Choroid plexus epithelial cell (primary cell): ENCODE measurements at regions not wholly inside any gene's neighbourhood (a gene's known extent, or its start where the extent isn't known, plus 50 kb on each side); places are given as distances from the start of the nearest gene placed in this dataset.

Experiments used
- DNase-seq: peaks from one replicate; pipeline ENCODE4 v3.0.0-alpha.2; 2010; ENCODE audit warnings: low read depth
- H3K4me3 ChIP-seq: 2 replicates; pipeline ENCODE4 v1.5.1; 2011; ENCODE audit warnings: low read depth, mild to moderate bottlenecking, control low read depth, low read length, moderate library complexity
- CTCF ChIP-seq: conservative IDR thresholded peaks from 2 replicates; pipeline ENCODE4 v1.5.1; 2011; ENCODE audit warnings: low read depth, mild to moderate bottlenecking, control low read depth, inconsistent platforms, low read length, moderate library complexity

DNA sequence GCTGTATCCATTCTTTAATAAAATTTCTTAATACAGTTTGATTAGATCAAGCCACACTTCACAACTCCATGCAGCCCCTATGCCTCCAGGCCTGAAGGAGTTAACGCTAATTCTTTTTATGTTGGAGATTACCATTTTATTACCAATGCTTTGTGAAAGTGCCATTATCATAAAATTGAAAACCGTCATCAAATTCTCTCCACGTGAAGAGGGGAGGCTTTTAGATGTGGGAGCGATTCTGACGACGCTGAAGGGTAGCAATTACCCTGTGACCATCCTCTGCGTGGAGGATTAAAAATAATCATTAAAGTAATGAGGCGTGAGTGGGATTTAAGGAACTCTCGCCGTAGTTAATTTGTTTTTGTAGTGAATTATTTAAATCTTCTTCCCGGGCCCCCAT, 278.8 kb downstream of the CRLF2 start:
- no peak for DNase-seq
- TF ChIP-seq CTCF, result no peak

GRCh38 chrX:928606-929005, 283.8 kb downstream of the CRLF2 start:
- DNase-seq, result no peak
- no peak overlapping the region for H3K4me3 ChIP-seq
- TF ChIP-seq CTCF, result no peak

More for the DNA sequence above, 278.8 kb downstream of the CRLF2 start:
- no peak overlapping the region for H3K4me3 ChIP-seq

GRCh38 chrX:926991-927390, 285.5 kb downstream of the CRLF2 start:
- no peak for TF ChIP-seq CTCF
- no peak for DNase-seq
- H3K4me3 ChIP-seq, result no peak overlapping the region

DNA sequence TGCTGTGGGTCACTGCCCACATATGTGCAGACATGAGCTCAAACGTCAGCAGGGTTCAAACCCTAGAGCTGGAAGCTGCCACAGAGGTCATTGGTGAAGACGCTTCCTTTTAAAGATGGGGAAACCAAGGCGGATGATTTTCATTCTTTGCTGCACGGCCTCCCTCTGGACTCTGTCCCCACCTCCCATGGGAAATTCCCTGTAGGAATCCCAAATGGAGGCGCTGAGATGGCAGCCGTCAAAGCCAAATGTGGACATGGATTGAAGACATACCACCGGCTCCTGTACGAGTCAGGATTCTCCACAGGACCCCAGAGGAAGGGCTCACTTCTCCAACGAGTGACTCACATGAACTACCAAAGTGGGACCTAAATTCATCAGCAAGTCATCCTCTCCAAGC, 286.4 kb downstream of the CRLF2 start:
- no peak for TF ChIP-seq CTCF
- H3K4me3 ChIP-seq, result no peak overlapping the region
- no peak for DNase-seq

- H3K4me3 ChIP-seq, result no peak overlapping the region
- DNase-seq, result no peak
- TF ChIP-seq CTCF, result no peak
Observed at GRCh38 chrX:925652-926061, 286.8 kb downstream of the CRLF2 start.

- no peak overlapping the region for H3K4me3 ChIP-seq
- TF ChIP-seq CTCF, result no peak
- DNase-seq, result no peak
Observed at GRCh38 chrX:925094-925493, 287.4 kb downstream of the CRLF2 start.

DNA sequence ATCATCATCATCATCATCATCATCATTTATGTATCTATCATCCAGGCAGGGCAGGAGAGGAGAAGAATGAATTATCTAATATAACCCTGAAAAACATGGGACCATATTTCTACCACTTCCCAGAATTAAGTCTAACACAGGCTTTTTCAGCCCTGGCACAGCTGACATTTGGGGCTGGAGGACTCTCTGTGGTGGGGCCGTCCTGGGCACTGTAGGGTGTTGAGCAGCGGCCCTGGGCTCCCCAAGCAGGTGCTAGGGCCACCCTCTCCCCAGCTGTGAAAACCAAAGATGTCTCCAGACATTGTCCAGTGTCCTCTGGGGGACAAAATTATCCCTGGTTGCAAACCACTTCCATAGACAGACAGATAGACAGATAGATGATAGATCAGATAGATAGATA, 288.4 kb downstream of the CRLF2 start:
- no peak for DNase-seq

More for the DNA sequence above, 288.4 kb downstream of the CRLF2 start:
- TF ChIP-seq CTCF, result no peak
- H3K4me3 ChIP-seq, result no peak overlapping the region
